ENCODE measurements at regions not wholly inside any gene's neighbourhood (a gene's known extent, or its start where the extent isn't known, plus 50 kb on each side); places are given as distances from the start of the nearest gene placed in this dataset.

DNA sequence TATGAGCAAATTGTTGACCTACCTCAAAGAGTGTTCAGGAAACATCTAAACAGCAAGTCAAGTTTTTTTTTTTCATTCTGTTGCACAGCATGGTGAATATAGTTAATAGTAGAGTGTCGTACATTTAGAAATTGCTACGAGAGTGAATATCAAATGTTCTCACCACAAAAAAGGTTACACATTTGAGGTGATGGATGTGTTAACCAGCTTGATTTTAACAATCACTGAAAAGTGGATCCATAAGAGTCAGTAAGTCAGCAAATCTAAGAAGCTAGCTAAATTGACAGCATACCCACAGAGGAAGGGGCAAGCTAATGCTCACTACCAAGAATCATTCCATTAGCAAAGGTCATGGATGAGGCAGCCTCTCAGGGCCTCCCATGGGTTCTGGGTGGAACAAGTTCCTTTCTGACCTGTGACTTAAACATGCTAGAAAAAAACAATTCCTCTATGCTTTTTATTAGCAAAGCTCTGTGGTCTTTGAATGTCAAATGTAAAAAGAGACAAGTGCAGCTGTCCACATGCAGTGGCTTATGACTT is 235.4 kb upstream of the CCDC179 start:
- TF ChIP-seq, protein P1, sequence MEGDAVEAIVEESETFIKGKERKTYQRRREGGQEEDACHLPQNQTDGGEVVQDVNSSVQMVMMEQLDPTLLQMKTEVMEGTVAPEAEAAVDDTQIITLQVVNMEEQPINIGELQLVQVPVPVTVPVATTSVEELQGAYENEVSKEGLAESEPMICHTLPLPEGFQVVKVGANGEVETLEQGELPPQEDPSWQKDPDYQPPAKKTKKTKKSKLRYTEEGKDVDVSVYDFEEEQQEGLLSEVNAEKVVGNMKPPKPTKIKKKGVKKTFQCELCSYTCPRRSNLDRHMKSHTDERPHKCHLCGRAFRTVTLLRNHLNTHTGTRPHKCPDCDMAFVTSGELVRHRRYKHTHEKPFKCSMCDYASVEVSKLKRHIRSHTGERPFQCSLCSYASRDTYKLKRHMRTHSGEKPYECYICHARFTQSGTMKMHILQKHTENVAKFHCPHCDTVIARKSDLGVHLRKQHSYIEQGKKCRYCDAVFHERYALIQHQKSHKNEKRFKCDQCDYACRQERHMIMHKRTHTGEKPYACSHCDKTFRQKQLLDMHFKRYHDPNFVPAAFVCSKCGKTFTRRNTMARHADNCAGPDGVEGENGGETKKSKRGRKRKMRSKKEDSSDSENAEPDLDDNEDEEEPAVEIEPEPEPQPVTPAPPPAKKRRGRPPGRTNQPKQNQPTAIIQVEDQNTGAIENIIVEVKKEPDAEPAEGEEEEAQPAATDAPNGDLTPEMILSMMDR (IDR thresholded peaks at IDR 0.05; ENCODE audit: insufficient read depth, low read depth, low read length) = no peak
- TF ChIP-seq EZH2 (IDR thresholded peaks at IDR 0.05; ENCODE audit: insufficient read depth, low read length) = no peak
